GM18508 (cell line): ENCODE measurements at regions not wholly inside any gene's neighbourhood (a gene's known extent, or its start where the extent isn't known, plus 50 kb on each side); places are given as distances from the start of the nearest gene placed in this dataset.

Experiments
- ATAC-seq: cut with Tn5 transposase; IDR thresholded peaks from one replicate; pipeline ENCODE4 v1.9.1; 2021; ENCODE audit warnings: moderate number of reproducible peaks; ENCODE audit not compliant: insufficient read depth, unreplicated experiment

- no peak for ATAC-seq
Measured at GRCh38 chr5:34604119-34604675, 51.9 kb upstream of the RAI14 start.

DNA sequence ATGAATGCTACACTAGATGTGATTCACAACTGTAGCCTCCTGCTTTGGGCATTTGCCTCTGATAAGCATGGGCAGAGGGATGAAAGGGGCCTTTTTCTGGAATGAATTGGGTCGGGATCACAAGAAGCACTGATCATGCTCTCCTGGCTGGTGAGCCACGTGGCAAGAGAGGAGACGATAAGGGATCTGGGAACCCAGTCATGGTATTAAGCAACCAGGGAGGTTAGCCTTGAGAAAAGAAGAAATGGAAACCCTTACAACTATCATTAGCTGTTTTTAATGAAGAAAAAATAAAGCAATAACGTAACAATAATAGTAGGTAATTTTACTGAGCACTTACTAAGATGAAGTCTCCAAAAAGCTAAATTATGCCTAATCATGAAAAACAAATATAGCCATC lies 50.0 kb upstream of the RAI14 start:
- ATAC-seq = no peak
